ENCODE measurements at regions not wholly inside any gene's neighbourhood (a gene's known extent, or its start where the extent isn't known, plus 50 kb on each side); places are given as distances from the start of the nearest gene placed in this dataset. TPM values are rescaled to one million over a fixed set of nuclear protein-coding genes. Genes with fewer than 3 reads are reported as not detected.

DNA sequence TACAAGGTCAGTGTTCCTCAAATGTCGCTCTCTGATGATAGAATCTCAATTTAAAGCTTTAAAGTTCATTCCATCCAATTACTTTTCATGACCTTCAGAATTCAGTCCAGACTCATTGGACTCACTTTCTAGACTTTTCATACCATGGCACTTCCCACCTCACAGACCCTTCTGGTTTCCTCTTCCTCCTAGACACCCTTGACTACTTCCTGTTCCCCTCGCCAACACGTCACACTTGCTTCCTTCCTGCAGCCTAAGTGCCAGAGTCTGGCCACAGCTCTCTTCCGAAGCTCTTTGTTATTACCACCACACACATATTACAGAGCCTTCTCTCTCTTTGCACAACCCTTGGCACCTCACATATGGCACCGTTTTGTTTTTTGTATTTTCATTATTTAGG lies 59.1 kb upstream of the UMPS start:
- H3K36me3 ChIP-seq: peaks cover 0 to 13% (median 0%) of the 10 kb centered on the region in 3 donors
- H3K4me1 ChIP-seq: no peaks in the 10 kb centered on the region
- H3K4me3 ChIP-seq: no peak overlapping the region
- no peak for DNase-seq (ENCODE audit: low spot score in 2 of 2)
- H3K27me3 ChIP-seq: no peaks in the 10 kb centered on the region
- WGBS, 2 donors: 76 to 78% methylated on average over 5 of the region's 5 CpGs
- H3K9me3 ChIP-seq: no peaks in the 10 kb centered on the region
- TF ChIP-seq EP300 (IDR thresholded peaks at IDR 0.05): no peak
- no peak for TF ChIP-seq POLR2A (IDR thresholded peaks at IDR 0.05)
- TF ChIP-seq, protein P1, sequence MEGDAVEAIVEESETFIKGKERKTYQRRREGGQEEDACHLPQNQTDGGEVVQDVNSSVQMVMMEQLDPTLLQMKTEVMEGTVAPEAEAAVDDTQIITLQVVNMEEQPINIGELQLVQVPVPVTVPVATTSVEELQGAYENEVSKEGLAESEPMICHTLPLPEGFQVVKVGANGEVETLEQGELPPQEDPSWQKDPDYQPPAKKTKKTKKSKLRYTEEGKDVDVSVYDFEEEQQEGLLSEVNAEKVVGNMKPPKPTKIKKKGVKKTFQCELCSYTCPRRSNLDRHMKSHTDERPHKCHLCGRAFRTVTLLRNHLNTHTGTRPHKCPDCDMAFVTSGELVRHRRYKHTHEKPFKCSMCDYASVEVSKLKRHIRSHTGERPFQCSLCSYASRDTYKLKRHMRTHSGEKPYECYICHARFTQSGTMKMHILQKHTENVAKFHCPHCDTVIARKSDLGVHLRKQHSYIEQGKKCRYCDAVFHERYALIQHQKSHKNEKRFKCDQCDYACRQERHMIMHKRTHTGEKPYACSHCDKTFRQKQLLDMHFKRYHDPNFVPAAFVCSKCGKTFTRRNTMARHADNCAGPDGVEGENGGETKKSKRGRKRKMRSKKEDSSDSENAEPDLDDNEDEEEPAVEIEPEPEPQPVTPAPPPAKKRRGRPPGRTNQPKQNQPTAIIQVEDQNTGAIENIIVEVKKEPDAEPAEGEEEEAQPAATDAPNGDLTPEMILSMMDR (IDR thresholded peaks at IDR 0.05): no peak
- H3K27ac ChIP-seq: no peak overlapping the region

- Histone ChIP-seq H3K4me1 (no peaks in the 10 kb centered on the region), H3K27ac (no peak overlapping the region), H3K9me3 (no peaks in the 10 kb centered on the region), H3K27me3 (no peaks in the 10 kb centered on the region), H3K36me3 (peaks cover 0 to 10% (median 0%) of the 10 kb centered on the region in 3 donors), H3K4me3 (no peak overlapping the region)
- DNase-seq (ENCODE audit: low spot score in 2 of 2): no peak
- TF ChIP-seq, protein P1 (IDR thresholded peaks at IDR 0.05): no peak
- TF ChIP-seq POLR2A (IDR thresholded peaks at IDR 0.05): no peak
- TF ChIP-seq EP300 (IDR thresholded peaks at IDR 0.05): no peak
- WGBS, 2 donors: 86 to 93% methylated on average over 10 to 13 of the region's 13 CpGs
Measured at GRCh38 chr3:124674336-124674735, 55.9 kb upstream of the UMPS start.

- Histone ChIP-seq H3K27me3 (no peaks in the 10 kb centered on the region), H3K4me3 (no peak overlapping the region), H3K36me3 (peaks cover 0 to 10% (median 0%) of the 10 kb centered on the region in 3 donors)
Measured at GRCh38 chr3:124676236-124676635, 54.0 kb upstream of the UMPS start.

GRCh38 chr3:124679048-124679638 lies 51.1 kb upstream of the UMPS start:
- no peaks in the 10 kb centered on the region for H3K27me3 ChIP-seq
- no peaks in the 10 kb centered on the region for H3K9me3 ChIP-seq
- TF ChIP-seq POLR2A (IDR thresholded peaks at IDR 0.05) (no peak), EP300 (IDR thresholded peaks at IDR 0.05) (no peak)
- TF ChIP-seq, protein P1 (IDR thresholded peaks at IDR 0.05): no peak
- 80 to 82% methylated on average over 5 of the region's 5 CpGs for WGBS, 2 donors
- peaks cover 0 to 4% (median 0%) of the 10 kb centered on the region in 3 donors for H3K36me3 ChIP-seq
- no peaks in the 10 kb centered on the region for H3K4me1 ChIP-seq
- no peak overlapping the region for H3K4me3 ChIP-seq
- no peak overlapping the region for H3K27ac ChIP-seq
- no peak for DNase-seq (ENCODE audit: low spot score in 2 of 2)

More at GRCh38 chr3:124676236-124676635, 54.0 kb upstream of the UMPS start:
- no peak for DNase-seq (ENCODE audit: low spot score in 2 of 2)
- no peak overlapping the region for H3K27ac ChIP-seq
- no peaks in the 10 kb centered on the region for H3K9me3 ChIP-seq
- H3K4me1 ChIP-seq: no peaks in the 10 kb centered on the region
- WGBS, 2 donors: 78 to 87% methylated on average over 3 of the region's 3 CpGs
- TF ChIP-seq, protein P1 (IDR thresholded peaks at IDR 0.05): no peak
- no peak for TF ChIP-seq POLR2A (IDR thresholded peaks at IDR 0.05)
- TF ChIP-seq EP300 (IDR thresholded peaks at IDR 0.05): no peak

Small RNAs in the stretch of these regions (small RNA-seq; reads per million reads assigned to genes)
- 0.28 reads per million for gene MIR5002
- gene MIR6083: not detected
- not detected for gene RNU6-143P
